Sigmoid colon (tissue), 6 donors: ENCODE measurements at regions not wholly inside any gene's neighbourhood (a gene's known extent, or its start where the extent isn't known, plus 50 kb on each side); places are given as distances from the start of the nearest gene placed in this dataset.

Experiments
- DNase-seq: peaks from one replicate; pipeline ENCODE4 v3.0.0-alpha.2; 2019
- H3K27ac ChIP-seq, 4 donors: fragments of 200-600 bp; sonication (generic); one replicate each; pipeline ENCODE4 v1.5.1; 2016 to 2019; ENCODE audit warnings: mild to moderate bottlenecking in 1 of 4
- H3K27me3 ChIP-seq, 3 donors: fragments of 200-600 bp; sonication (generic); one replicate each; pipeline ENCODE4 v1.5.1; 2019; ENCODE audit warnings: mild to moderate bottlenecking in 1 of 3
- H3K36me3 ChIP-seq, 4 donors: fragments of 200-600 bp; sonication (generic); one replicate each; pipeline ENCODE4 v1.5.1; 2016 to 2019
- H3K4me1 ChIP-seq, 4 donors: fragments of 200-600 bp; sonication (generic); one replicate each; pipeline ENCODE4 v1.5.1; 2017 to 2019
- H3K4me3 ChIP-seq, 4 donors: fragments of 200-600 bp; sonication (generic); one replicate each; pipeline ENCODE4 v1.5.1; 2017 to 2019; ENCODE audit warnings: mild to moderate bottlenecking in 2 of 4, moderate library complexity in 1 of 4
- H3K9me3 ChIP-seq, 4 donors: fragments of 200-600 bp in 3 of 4; sonication (generic) in 3 of 4; one replicate each; pipeline versions ENCODE4 v1.5.1 to v1.6.1; 2013 to 2019
- EP300 ChIP-seq, 4 donors: sonication (generic); formaldehyde crosslinking; IDR thresholded peaks; one replicate each; pipeline ENCODE4 v1.6.1; 2017; ENCODE audit warnings: antibody characterized with exemption in 4 of 4
- POLR2A ChIP-seq, 2 donors: fragments of 450-650 bp; IDR thresholded peaks; one replicate each; pipeline ENCODE4 v1.6.1; 2016; ENCODE audit warnings: antibody characterized with exemption in 2 of 2, mild to moderate bottlenecking in 2 of 2, moderate library complexity in 2 of 2
- POLR2AphosphoS5 ChIP-seq, 4 donors: sonication (generic); formaldehyde crosslinking; IDR thresholded peaks; one replicate each; pipeline ENCODE4 v1.6.1; 2017; ENCODE audit warnings: antibody characterized with exemption in 4 of 4
- WGBS, 2 donors: extraction: QIAGEN DNeasy Blood & Tissue Kit; methylation state at CpG; one replicate each; pipeline ENCODE4 v1.1.7; 2013; 5-methylcytosine and 5-hydroxymethylcytosine counted together
- intact Hi-C: fragments of 100-400 bp; cut with DNase I; formaldehyde crosslinking; loops from one replicate; pipeline ENCODE4 v1.15.1; 2023
- TF ChIP-seq, protein P1 (sequence below), 4 experiments: fragments of 450-650 bp in 3 of 4; fragments of 200-600 bp in 1 of 4; IDR thresholded peaks; one replicate each; pipeline ENCODE4 v1.5.1; 2016 to 2019; ENCODE audit warnings: antibody characterized with exemption in 4 of 4, mild to moderate bottlenecking in 3 of 4, moderate library complexity in 2 of 4
- donor health status: healthy with polysubstance abuse.
- donor health status: healthy.

DNA sequence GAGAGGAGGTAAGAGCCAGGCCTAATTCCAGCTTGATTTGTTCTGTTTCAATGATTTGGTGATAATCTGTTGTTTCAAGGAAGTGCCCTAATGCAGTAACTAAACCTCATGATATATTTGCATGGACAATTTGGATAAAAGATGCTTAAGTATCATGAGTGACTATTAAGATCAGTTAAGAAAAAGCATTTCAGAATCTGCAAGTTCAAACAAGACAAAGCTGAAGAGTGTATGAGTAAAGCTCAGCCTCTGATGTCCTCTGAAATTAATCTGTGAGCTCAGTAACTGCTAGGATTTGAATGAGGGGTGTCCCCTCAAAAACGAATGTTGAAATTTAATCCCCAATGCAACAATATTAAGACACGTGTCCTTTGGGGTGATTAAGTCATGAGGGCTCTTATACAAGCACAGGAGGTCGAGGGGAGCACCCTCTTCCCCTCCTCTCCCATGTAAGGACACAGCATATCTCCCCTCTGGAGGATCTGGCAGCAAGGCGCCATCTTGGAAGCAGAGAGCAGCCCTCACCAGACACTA is 949.2 kb downstream of the GALC start:
- H3K9me3 ChIP-seq: no peaks in the 10 kb centered on the region
- no peaks in the 10 kb centered on the region for H3K36me3 ChIP-seq
- no peak overlapping the region for H3K27ac ChIP-seq
- 44 to 73% methylated on average over 4 of the region's 4 CpGs for whole genome bisulfite sequencing, 2 donors
- H3K27me3 ChIP-seq: no peaks in the 10 kb centered on the region
- no peak for DNase-seq
- H3K4me3 ChIP-seq: no peak overlapping the region
- TF ChIP-seq, protein P1, sequence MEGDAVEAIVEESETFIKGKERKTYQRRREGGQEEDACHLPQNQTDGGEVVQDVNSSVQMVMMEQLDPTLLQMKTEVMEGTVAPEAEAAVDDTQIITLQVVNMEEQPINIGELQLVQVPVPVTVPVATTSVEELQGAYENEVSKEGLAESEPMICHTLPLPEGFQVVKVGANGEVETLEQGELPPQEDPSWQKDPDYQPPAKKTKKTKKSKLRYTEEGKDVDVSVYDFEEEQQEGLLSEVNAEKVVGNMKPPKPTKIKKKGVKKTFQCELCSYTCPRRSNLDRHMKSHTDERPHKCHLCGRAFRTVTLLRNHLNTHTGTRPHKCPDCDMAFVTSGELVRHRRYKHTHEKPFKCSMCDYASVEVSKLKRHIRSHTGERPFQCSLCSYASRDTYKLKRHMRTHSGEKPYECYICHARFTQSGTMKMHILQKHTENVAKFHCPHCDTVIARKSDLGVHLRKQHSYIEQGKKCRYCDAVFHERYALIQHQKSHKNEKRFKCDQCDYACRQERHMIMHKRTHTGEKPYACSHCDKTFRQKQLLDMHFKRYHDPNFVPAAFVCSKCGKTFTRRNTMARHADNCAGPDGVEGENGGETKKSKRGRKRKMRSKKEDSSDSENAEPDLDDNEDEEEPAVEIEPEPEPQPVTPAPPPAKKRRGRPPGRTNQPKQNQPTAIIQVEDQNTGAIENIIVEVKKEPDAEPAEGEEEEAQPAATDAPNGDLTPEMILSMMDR (IDR thresholded peaks at IDR 0.05): no peak
- TF ChIP-seq POLR2AphosphoS5 (IDR thresholded peaks at IDR 0.05): no peak
- intact Hi-C loops: no loop called here
- H3K4me1 ChIP-seq: peaks cover 0 to 15% (median 6%) of the 10 kb centered on the region in 4 donors

DNA sequence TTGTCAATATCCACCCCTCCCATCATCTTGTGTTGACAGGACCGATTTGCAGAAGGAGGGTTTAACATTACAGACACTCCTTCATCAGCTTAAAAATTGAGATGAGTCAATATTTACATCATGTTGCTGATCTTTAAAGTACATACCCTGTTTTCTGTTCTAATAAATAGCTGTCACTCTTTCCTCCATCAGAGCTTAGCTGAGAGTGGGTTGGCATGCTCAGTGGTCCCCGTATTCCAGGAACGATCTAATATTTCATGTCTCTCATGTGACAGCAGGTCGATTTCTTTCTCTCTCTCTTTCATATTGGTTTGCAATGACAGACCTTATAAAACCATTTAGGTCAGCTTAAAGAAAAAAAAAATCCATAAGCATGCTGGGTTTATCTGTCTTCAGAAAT is 950.6 kb downstream of the GALC start:
- Histone ChIP-seq H3K9me3 (no peaks in the 10 kb centered on the region), H3K27me3 (no peaks in the 10 kb centered on the region), H3K4me1 (peaks cover 0 to 15% (median 6%) of the 10 kb centered on the region in 4 donors), H3K27ac (no peak overlapping the region), H3K36me3 (no peaks in the 10 kb centered on the region), H3K4me3 (no peak overlapping the region)
- 64 to 76% methylated on average over 4 of the region's 4 CpGs for WGBS, 2 donors
- DNase-seq: no peak
- intact Hi-C loops: no loop called here
- TF ChIP-seq POLR2AphosphoS5 (IDR thresholded peaks at IDR 0.05) (no peak), POLR2A (IDR thresholded peaks at IDR 0.05) (no peak), EP300 (IDR thresholded peaks at IDR 0.05) (no peak)
- TF ChIP-seq, protein P1 (IDR thresholded peaks at IDR 0.05): no peak

DNA sequence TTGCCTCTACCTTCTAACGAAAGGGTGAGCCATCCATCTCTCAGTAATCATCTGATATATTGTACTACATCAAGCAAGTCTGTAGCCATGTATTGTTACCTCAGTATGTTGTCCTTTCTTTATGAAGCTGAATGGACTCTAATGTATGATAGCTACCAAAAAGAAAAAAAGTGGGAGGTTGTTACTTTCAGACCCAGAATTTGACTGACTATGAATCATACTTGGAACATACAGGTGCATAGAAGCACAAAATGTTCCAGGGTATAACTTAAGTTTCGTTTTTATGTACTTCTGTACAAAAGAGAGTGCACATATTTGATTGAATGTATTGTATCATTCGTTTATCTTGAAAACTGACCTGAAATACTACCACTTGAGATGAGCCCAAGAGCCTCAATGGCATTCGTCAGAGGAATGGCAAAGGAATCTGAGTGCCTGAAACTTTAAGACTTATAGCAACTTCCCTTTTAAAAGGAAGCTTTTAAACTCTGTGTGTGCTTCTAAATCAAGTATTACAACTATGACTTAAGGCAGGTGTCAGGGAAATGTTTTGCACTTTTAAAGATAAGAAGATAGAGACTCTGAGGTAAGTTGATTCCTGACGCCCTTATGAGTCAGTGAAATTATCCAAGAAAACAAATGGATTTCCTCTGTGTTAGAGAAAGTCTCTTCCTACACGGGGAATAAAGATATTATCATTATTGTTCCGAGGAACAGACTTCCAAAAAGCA is 951.5 kb downstream of the GALC start:
- no peaks in the 10 kb centered on the region for H3K36me3 ChIP-seq
- no peaks in the 10 kb centered on the region for H3K27me3 ChIP-seq
- H3K4me3 ChIP-seq: no peak overlapping the region
- 46 to 47% methylated on average over 7 of the region's 7 CpGs for WGBS, 2 donors
- no peak for DNase-seq
- TF ChIP-seq POLR2AphosphoS5 (IDR thresholded peaks at IDR 0.05): no peak
- TF ChIP-seq, protein P1 (IDR thresholded peaks at IDR 0.05): no peak
- TF ChIP-seq POLR2A (IDR thresholded peaks at IDR 0.05): no peak
- no peak for TF ChIP-seq EP300 (IDR thresholded peaks at IDR 0.05)
- intact Hi-C loops: no loop called here
- no peaks in the 10 kb centered on the region for H3K9me3 ChIP-seq
- H3K4me1 ChIP-seq: peaks cover 0 to 15% (median 6%) of the 10 kb centered on the region in 4 donors
- no peak overlapping the region for H3K27ac ChIP-seq

DNA sequence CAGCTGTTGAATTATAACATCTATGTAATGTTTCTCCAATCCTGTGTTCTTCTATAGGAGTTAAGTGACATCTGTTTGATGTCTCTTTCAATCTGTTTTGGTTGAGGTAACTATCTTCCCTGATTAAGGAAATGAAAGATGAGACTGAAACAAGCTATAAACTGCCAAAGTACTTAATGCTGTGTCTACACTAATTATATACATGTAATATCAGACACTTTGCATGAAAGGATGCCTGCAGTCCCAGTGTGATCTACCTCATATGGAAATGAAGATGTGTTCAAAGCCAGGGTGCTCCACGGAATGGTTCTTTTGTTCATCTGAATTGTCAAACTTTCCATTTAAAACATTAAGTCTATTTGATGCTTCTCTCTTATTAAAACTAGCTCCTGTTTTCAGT is 958.3 kb downstream of the GALC start:
- H3K9me3 ChIP-seq: peaks cover 0 to 3% (median 0%) of the 10 kb centered on the region in 4 donors
- DNase-seq: no peak
- H3K4me1 ChIP-seq: no peaks in the 10 kb centered on the region
- TF ChIP-seq, protein P1 (IDR thresholded peaks at IDR 0.05): no peak
- TF ChIP-seq EP300 (IDR thresholded peaks at IDR 0.05) (no peak), POLR2AphosphoS5 (IDR thresholded peaks at IDR 0.05) (no peak), POLR2A (IDR thresholded peaks at IDR 0.05) (no peak)
- WGBS, 2 donors: 80 to 83% methylated on average over 1 of the region's 1 CpG
- H3K36me3 ChIP-seq: no peaks in the 10 kb centered on the region
- no peak overlapping the region for H3K4me3 ChIP-seq
- intact Hi-C loops: no loop called here
- no peak overlapping the region for H3K27ac ChIP-seq
- no peaks in the 10 kb centered on the region for H3K27me3 ChIP-seq
